DOHH2 (cell line): ENCODE measurements at regions not wholly inside any gene's neighbourhood (a gene's known extent, or its start where the extent isn't known, plus 50 kb on each side); places are given as distances from the start of the nearest gene placed in this dataset.

Experiments used
- H3F3A ChIP-seq: fragments of 200-600 bp; sonication (generic), shearing (Covaris generic); 2 replicates; pipeline ENCODE4 v1.6.0; 2016; ENCODE audit warnings: antibody characterized with exemption, mild to moderate bottlenecking; ENCODE audit not compliant: control insufficient read depth, insufficient read depth
- H3K27ac ChIP-seq: fragments of 200-600 bp; sonication (generic); 2 replicates; pipeline ENCODE4 v1.5.1; 2014; ENCODE audit warnings: low read depth, mild to moderate bottlenecking, low read length, moderate library complexity
- H3K27me3 ChIP-seq: fragments of 200-600 bp; sonication (generic); 2 replicates; pipeline ENCODE4 v1.6.1; 2014; ENCODE audit warnings: mild to moderate bottlenecking, low read length, mixed read lengths; ENCODE audit not compliant: control insufficient read depth
- H3K36me3 ChIP-seq: fragments of 200-600 bp; sonication (generic); 2 replicates; pipeline ENCODE4 v1.6.1; 2014; ENCODE audit warnings: mild to moderate bottlenecking, low read length, moderate library complexity, mixed read lengths; ENCODE audit not compliant: control insufficient read depth
- H3K4me1 ChIP-seq: fragments of 200-600 bp; sonication (generic); 2 replicates; pipeline ENCODE4 v1.6.1; 2014; ENCODE audit warnings: mild to moderate bottlenecking, low read length, mixed read lengths; ENCODE audit not compliant: control insufficient read depth
- H3K4me2 ChIP-seq: fragments of 200-600 bp; sonication (generic); 2 replicates; pipeline ENCODE4 v1.6.0; 2014; ENCODE audit warnings: mild to moderate bottlenecking, low read length, moderate library complexity
- H3K4me3 ChIP-seq: fragments of 200-600 bp; sonication (generic); 2 replicates; pipeline ENCODE4 v1.5.1; 2014; ENCODE audit warnings: mild to moderate bottlenecking, low read length, mixed read lengths
- H3K79me2 ChIP-seq: fragments of 200-600 bp; sonication (generic); 2 replicates; pipeline ENCODE4 v1.6.1; 2014; ENCODE audit warnings: mild to moderate bottlenecking, low read length, mixed read lengths; ENCODE audit not compliant: control insufficient read depth
- H3K9me2 ChIP-seq: fragments of 200-600 bp; sonication (generic); replicated peaks from 2 replicates; pipeline ENCODE4 v1.6.1; 2014; ENCODE audit warnings: mild to moderate bottlenecking, low read length, mixed read lengths; ENCODE audit not compliant: control insufficient read depth
- H3K9me3 ChIP-seq: fragments of 200-600 bp; sonication (generic); 2 replicates; pipeline ENCODE4 v1.6.1; 2014; ENCODE audit warnings: antibody characterized with exemption, low read length, mixed read lengths; ENCODE audit not compliant: control insufficient read depth, insufficient read depth
- H4K20me1 ChIP-seq: fragments of 200-600 bp; sonication (generic); 2 replicates; pipeline ENCODE4 v1.6.0; 2014; ENCODE audit warnings: low read depth, mild to moderate bottlenecking, antibody characterized with exemption, low read length, moderate library complexity; ENCODE audit not compliant: control insufficient read depth, insufficient read depth
- CTCF ChIP-seq: fragments of 200-600 bp; sonication (generic); IDR thresholded peaks from one replicate; pipeline ENCODE4 v1.5.1; 2014; ENCODE audit warnings: antibody characterized with exemption, mild to moderate bottlenecking, low read depth, low read length; ENCODE audit not compliant: poor library complexity, severe bottlenecking
- EZH2phosphoT487 ChIP-seq: fragments of 200-600 bp; sonication (generic); IDR thresholded peaks from 2 replicates; pipeline ENCODE4 v1.6.1; 2017; ENCODE audit warnings: borderline replicate concordance, mild to moderate bottlenecking, antibody characterized with exemption, low read length, moderate library complexity, mixed read lengths

- no peaks in the 10 kb centered on the region for H3K4me1 ChIP-seq
- H3K9me3 ChIP-seq: no peaks in the 10 kb centered on the region
- H3K27ac ChIP-seq: no peak overlapping the region
Measured at GRCh38 chr6:140049251-140049650, 674.8 kb upstream of the CITED2 start.

GRCh38 chr6:140048202-140048790 lies 673.8 kb upstream of the CITED2 start:
- Histone ChIP-seq H4K20me1 (no peaks in the 10 kb centered on the region), H3K27me3 (no peaks in the 10 kb centered on the region), H3K36me3 (no peaks in the 10 kb centered on the region), H3K4me1 (no peaks in the 10 kb centered on the region), H3K79me2 (no peaks in the 10 kb centered on the region), H3K4me3 (no peak overlapping the region), H3F3A (no peaks in the 10 kb centered on the region), H3K9me3 (no peaks in the 10 kb centered on the region), H3K4me2 (no peak overlapping the region), H3K27ac (no peak overlapping the region), H3K9me2 (no peaks in the 10 kb centered on the region)
- TF ChIP-seq EZH2phosphoT487 (no peak), CTCF (no peak)

More at GRCh38 chr6:140049251-140049650, 674.8 kb upstream of the CITED2 start:
- H3K4me3 ChIP-seq: no peak overlapping the region
- no peaks in the 10 kb centered on the region for H3F3A ChIP-seq
- H3K36me3 ChIP-seq: no peaks in the 10 kb centered on the region
- no peaks in the 10 kb centered on the region for H4K20me1 ChIP-seq
- no peaks in the 10 kb centered on the region for H3K27me3 ChIP-seq
- no peak overlapping the region for H3K4me2 ChIP-seq
- no peak for TF ChIP-seq EZH2phosphoT487
- no peak for TF ChIP-seq CTCF
- no peaks in the 10 kb centered on the region for H3K79me2 ChIP-seq
- H3K9me2 ChIP-seq: no peaks in the 10 kb centered on the region

GRCh38 chr6:140047321-140047720 lies 672.9 kb upstream of the CITED2 start:
- no peak overlapping the region for H3K4me2 ChIP-seq
- no peaks in the 10 kb centered on the region for H3K9me2 ChIP-seq
- H3K27ac ChIP-seq: no peak overlapping the region
- H3K27me3 ChIP-seq: no peaks in the 10 kb centered on the region
- no peak for TF ChIP-seq EZH2phosphoT487
- no peak for TF ChIP-seq CTCF
- H3K4me1 ChIP-seq: no peaks in the 10 kb centered on the region
- H4K20me1 ChIP-seq: no peaks in the 10 kb centered on the region
- H3K4me3 ChIP-seq: no peak overlapping the region
- no peaks in the 10 kb centered on the region for H3F3A ChIP-seq
- no peaks in the 10 kb centered on the region for H3K36me3 ChIP-seq
- no peaks in the 10 kb centered on the region for H3K79me2 ChIP-seq
- H3K9me3 ChIP-seq: no peaks in the 10 kb centered on the region
